GM12892 (cell line): ENCODE measurements at regions not wholly inside any gene's neighbourhood (a gene's known extent, or its start where the extent isn't known, plus 50 kb on each side); places are given as distances from the start of the nearest gene placed in this dataset.

ENCODE experiments used
- POLR2A ChIP-seq: IDR thresholded peaks from 2 replicates; pipeline ENCODE4 v1.6.1; 2011; ENCODE audit warnings: low read depth, low read length, control low read depth
- POLR2AphosphoS5 ChIP-seq: IDR thresholded peaks from 2 replicates; pipeline ENCODE4 v1.6.1; 2011; ENCODE audit warnings: low read depth, low read length, control low read depth

- TF ChIP-seq POLR2AphosphoS5: no peak
- TF ChIP-seq POLR2A: no peak
Measured at GRCh38 chr22:48175721-48176120, 1413.3 kb downstream of the TBC1D22A start.
